ENCODE measurements at regions not wholly inside any gene's neighbourhood (a gene's known extent, or its start where the extent isn't known, plus 50 kb on each side); places are given as distances from the start of the nearest gene placed in this dataset.

- peaks cover 17% of the 10 kb centered on the region for H3K4me1 Mint-ChIP-seq (ENCODE audit: low read depth, unreplicated experiment)
- no peak for TF ChIP-seq CTCF (IDR thresholded peaks at IDR 0.05; ENCODE audit: unreplicated experiment)
- no TSS peak for BruUV-seq (replicated peaks)
- H3K27ac Mint-ChIP-seq (ENCODE audit: unreplicated experiment) = no peak overlapping the region
- no peaks in the 10 kb centered on the region for H3K36me3 Mint-ChIP-seq (ENCODE audit: insufficient read depth, unreplicated experiment)
- intact Hi-C loops (cut with micrococcal nuclease; ENCODE audit: unreplicated experiment) = no loop called here
- CTCF ChIA-PET = no interaction called here
- H3K27me3 Mint-ChIP-seq (ENCODE audit: unreplicated experiment) = no peaks in the 10 kb centered on the region
- no peaks in the 10 kb centered on the region for H3K9me3 Mint-ChIP-seq (ENCODE audit: low read depth, unreplicated experiment)
- DNase-seq = no peak
- no peak overlapping the region for H3K4me3 Mint-ChIP-seq (ENCODE audit: low read depth, unreplicated experiment)
Measured at GRCh38 chr2:234409590-234409989, 87.3 kb downstream of the ARL4C start.

GRCh38 chr2:234406085-234406484 is 90.8 kb downstream of the ARL4C start:
- H3K27ac Mint-ChIP-seq (ENCODE audit: unreplicated experiment) = no peak overlapping the region
- no peaks in the 10 kb centered on the region for H3K27me3 Mint-ChIP-seq (ENCODE audit: unreplicated experiment)
- no peak overlapping the region for H3K4me3 Mint-ChIP-seq (ENCODE audit: low read depth, unreplicated experiment)
- BruUV-seq (replicated peaks) = no TSS peak
- no peak for TF ChIP-seq CTCF (IDR thresholded peaks at IDR 0.05; ENCODE audit: unreplicated experiment)
- H3K4me1 Mint-ChIP-seq (ENCODE audit: low read depth, unreplicated experiment) = peaks cover 14% of the 10 kb centered on the region
- no peaks in the 10 kb centered on the region for H3K9me3 Mint-ChIP-seq (ENCODE audit: low read depth, unreplicated experiment)
- CTCF ChIA-PET = no interaction called here
- no peaks in the 10 kb centered on the region for H3K36me3 Mint-ChIP-seq (ENCODE audit: insufficient read depth, unreplicated experiment)
- no peak for DNase-seq
- intact Hi-C loops (cut with micrococcal nuclease; ENCODE audit: unreplicated experiment) = no loop called here

GRCh38 chr2:234405462-234405861 is 91.4 kb downstream of the ARL4C start:
- Mint-ChIP-seq H3K4me3 (ENCODE audit: low read depth, unreplicated experiment) (no peak overlapping the region), H3K4me1 (ENCODE audit: low read depth, unreplicated experiment) (peaks cover 14% of the 10 kb centered on the region), H3K27ac (ENCODE audit: unreplicated experiment) (no peak overlapping the region), H3K27me3 (ENCODE audit: unreplicated experiment) (no peaks in the 10 kb centered on the region), H3K36me3 (ENCODE audit: insufficient read depth, unreplicated experiment) (no peaks in the 10 kb centered on the region), H3K9me3 (ENCODE audit: low read depth, unreplicated experiment) (no peaks in the 10 kb centered on the region)
- CTCF ChIA-PET = no interaction called here
- intact Hi-C loops (cut with micrococcal nuclease; ENCODE audit: unreplicated experiment) = no loop called here
- DNase-seq = no peak
- TF ChIP-seq CTCF (IDR thresholded peaks at IDR 0.05; ENCODE audit: unreplicated experiment) = no peak
- BruUV-seq (replicated peaks) = no TSS peak

- TF ChIP-seq CTCF (IDR thresholded peaks at IDR 0.05; ENCODE audit: unreplicated experiment) = no peak
- no peak for DNase-seq
- Mint-ChIP-seq H3K4me1 (ENCODE audit: low read depth, unreplicated experiment) (peaks cover 14% of the 10 kb centered on the region), H3K4me3 (ENCODE audit: low read depth, unreplicated experiment) (no peak overlapping the region), H3K36me3 (ENCODE audit: insufficient read depth, unreplicated experiment) (no peaks in the 10 kb centered on the region), H3K9me3 (ENCODE audit: low read depth, unreplicated experiment) (no peaks in the 10 kb centered on the region), H3K27ac (ENCODE audit: unreplicated experiment) (no peak overlapping the region), H3K27me3 (ENCODE audit: unreplicated experiment) (no peaks in the 10 kb centered on the region)
- intact Hi-C loops (cut with micrococcal nuclease; ENCODE audit: unreplicated experiment) = no loop called here
- BruUV-seq (replicated peaks) = no TSS peak
- CTCF ChIA-PET = no interaction called here
Measured at GRCh38 chr2:234404957-234405356, 91.9 kb downstream of the ARL4C start.

GRCh38 chr2:234403751-234404150 is 93.1 kb downstream of the ARL4C start:
- no TSS peak for BruUV-seq (replicated peaks)
- no peaks in the 10 kb centered on the region for H3K27me3 Mint-ChIP-seq (ENCODE audit: unreplicated experiment)
- intact Hi-C loops (cut with micrococcal nuclease; ENCODE audit: unreplicated experiment) = no loop called here

More at GRCh38 chr2:234403751-234404150, 93.1 kb downstream of the ARL4C start:
- Mint-ChIP-seq H3K9me3 (ENCODE audit: low read depth, unreplicated experiment) (no peaks in the 10 kb centered on the region), H3K4me3 (ENCODE audit: low read depth, unreplicated experiment) (no peak overlapping the region), H3K27ac (ENCODE audit: unreplicated experiment) (no peak overlapping the region), H3K4me1 (ENCODE audit: low read depth, unreplicated experiment) (peaks cover 14% of the 10 kb centered on the region), H3K36me3 (ENCODE audit: insufficient read depth, unreplicated experiment) (no peaks in the 10 kb centered on the region)
- DNase-seq = no peak
- CTCF ChIA-PET = no interaction called here
- no peak for TF ChIP-seq CTCF (IDR thresholded peaks at IDR 0.05; ENCODE audit: unreplicated experiment)

All from Calu3 (cell line).